ENCODE measurements at regions not wholly inside any gene's neighbourhood (a gene's known extent, or its start where the extent isn't known, plus 50 kb on each side); places are given as distances from the start of the nearest gene placed in this dataset.

DNA sequence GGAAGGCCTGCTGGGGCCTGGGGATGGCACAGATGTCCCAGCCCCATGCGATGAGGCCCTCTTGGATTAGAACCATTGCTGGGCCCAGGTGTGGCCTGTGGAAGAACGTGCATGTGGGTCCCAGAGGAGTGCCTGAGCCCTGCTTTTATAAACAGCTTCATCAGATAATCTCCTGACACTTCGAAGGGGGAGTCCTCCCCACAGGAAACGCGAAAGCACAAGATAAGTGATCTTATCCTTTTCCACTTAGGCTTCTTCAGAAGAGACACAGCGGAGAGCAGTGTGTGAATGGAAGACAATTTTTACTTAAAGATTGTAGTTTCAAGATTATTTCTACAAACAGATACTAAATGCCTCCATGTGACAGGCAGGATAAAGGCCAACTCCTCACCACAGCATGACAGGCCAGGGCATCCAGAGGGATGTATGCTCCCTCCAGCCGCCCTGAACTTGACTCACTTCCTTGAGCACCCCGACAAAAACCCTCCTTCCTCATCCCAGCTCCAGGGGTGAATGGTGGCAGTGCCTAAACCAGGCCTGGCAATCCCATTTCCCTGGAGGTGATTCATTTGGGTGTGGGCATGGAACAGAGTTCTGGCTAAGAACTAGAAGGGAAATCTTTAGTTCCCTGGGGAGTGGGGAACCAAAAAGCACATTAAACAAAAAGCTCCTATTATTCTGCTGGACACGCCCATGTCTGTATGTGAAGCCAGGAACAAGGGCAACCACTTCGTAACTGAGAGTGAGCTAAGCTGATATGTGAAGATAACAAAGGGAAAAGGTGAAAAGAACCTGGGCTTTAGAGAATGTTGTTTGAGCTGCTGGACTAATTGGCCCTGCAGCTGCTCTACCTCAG, 56.2 kb upstream of the TMEM163 start:
- ATAC-seq = no peak
- TF ChIP-seq, protein P1, sequence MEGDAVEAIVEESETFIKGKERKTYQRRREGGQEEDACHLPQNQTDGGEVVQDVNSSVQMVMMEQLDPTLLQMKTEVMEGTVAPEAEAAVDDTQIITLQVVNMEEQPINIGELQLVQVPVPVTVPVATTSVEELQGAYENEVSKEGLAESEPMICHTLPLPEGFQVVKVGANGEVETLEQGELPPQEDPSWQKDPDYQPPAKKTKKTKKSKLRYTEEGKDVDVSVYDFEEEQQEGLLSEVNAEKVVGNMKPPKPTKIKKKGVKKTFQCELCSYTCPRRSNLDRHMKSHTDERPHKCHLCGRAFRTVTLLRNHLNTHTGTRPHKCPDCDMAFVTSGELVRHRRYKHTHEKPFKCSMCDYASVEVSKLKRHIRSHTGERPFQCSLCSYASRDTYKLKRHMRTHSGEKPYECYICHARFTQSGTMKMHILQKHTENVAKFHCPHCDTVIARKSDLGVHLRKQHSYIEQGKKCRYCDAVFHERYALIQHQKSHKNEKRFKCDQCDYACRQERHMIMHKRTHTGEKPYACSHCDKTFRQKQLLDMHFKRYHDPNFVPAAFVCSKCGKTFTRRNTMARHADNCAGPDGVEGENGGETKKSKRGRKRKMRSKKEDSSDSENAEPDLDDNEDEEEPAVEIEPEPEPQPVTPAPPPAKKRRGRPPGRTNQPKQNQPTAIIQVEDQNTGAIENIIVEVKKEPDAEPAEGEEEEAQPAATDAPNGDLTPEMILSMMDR (IDR thresholded peaks at IDR 0.05) = no peak

GRCh38 chr2:134776836-134777235, 58.0 kb upstream of the TMEM163 start:
- Histone ChIP-seq H3K4me1 (ENCODE audit: low read depth) (no peaks in the 10 kb centered on the region), H3K36me3 (ENCODE audit: low read depth) (no peaks in the 10 kb centered on the region), H3K4me3 (no peak overlapping the region), H3K9me3 (no peaks in the 10 kb centered on the region)
- intact Hi-C loops (cut with DNase I, micrococcal nuclease) = no loop called here
- DNase-seq (no peak), ATAC-seq (no peak)
- TF ChIP-seq, protein P1 (IDR thresholded peaks at IDR 0.05) = no peak

More for the DNA sequence above, 56.2 kb upstream of the TMEM163 start:
- H3K4me1 ChIP-seq (ENCODE audit: low read depth) = no peaks in the 10 kb centered on the region
- no peaks in the 10 kb centered on the region for H3K36me3 ChIP-seq (ENCODE audit: low read depth)
- no peak overlapping the region for H3K4me3 ChIP-seq
- DNase-seq = no peak
- intact Hi-C loops (cut with DNase I, micrococcal nuclease) = no loop called here
- no peaks in the 10 kb centered on the region for H3K9me3 ChIP-seq

DNA sequence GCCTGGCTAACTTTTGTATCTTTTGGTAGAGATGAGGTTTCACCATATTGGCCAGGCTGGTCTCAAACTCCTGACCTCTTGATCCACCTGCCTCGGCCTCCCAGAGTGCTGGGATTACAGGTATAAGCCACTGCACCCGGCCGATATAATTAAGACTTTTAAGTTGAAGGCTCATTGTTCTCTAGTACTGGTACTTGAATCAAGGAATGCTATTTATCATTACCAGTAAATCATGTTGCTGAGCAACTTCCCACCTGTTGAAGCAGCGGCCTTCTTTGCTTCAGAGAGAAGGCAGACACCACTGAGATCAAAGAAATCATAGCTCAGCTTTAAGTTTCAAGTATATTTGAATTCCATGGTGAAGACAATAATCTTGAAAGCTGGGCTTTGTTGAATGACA, 58.8 kb upstream of the TMEM163 start:
- Histone ChIP-seq H3K36me3 (ENCODE audit: low read depth) (no peaks in the 10 kb centered on the region), H3K4me1 (ENCODE audit: low read depth) (no peaks in the 10 kb centered on the region), H3K4me3 (no peak overlapping the region), H3K9me3 (no peaks in the 10 kb centered on the region)
- TF ChIP-seq, protein P1 (IDR thresholded peaks at IDR 0.05) = no peak
- ATAC-seq (no peak), DNase-seq (no peak)
- intact Hi-C loops (cut with DNase I, micrococcal nuclease) = no loop called here

- intact Hi-C loops (cut with DNase I, micrococcal nuclease) = no loop called here
- ATAC-seq (peak; percentile 31), DNase-seq (no peak)
- no peaks in the 10 kb centered on the region for H3K4me1 ChIP-seq (ENCODE audit: low read depth)
- H3K4me3 ChIP-seq = no peak overlapping the region
- H3K9me3 ChIP-seq = no peaks in the 10 kb centered on the region
- H3K36me3 ChIP-seq (ENCODE audit: low read depth) = no peaks in the 10 kb centered on the region
- TF ChIP-seq, protein P1 (IDR thresholded peaks at IDR 0.05) = no peak
These were observed 59.6 kb upstream of the TMEM163 start for GRCh38 chr2:134778372-134778771.

GRCh38 chr2:134780972-134781371, 57.4 kb upstream of the ACMSD start:
- intact Hi-C loops (cut with DNase I, micrococcal nuclease) = no loop called here
- no peak for ATAC-seq

More at GRCh38 chr2:134780972-134781371, 57.4 kb upstream of the ACMSD start:
- H3K4me3 ChIP-seq = no peak overlapping the region
- TF ChIP-seq, protein P1 (IDR thresholded peaks at IDR 0.05) = no peak
- no peaks in the 10 kb centered on the region for H3K9me3 ChIP-seq
- no peak for DNase-seq
- H3K4me1 ChIP-seq (ENCODE audit: low read depth) = no peaks in the 10 kb centered on the region
- H3K36me3 ChIP-seq (ENCODE audit: low read depth) = no peaks in the 10 kb centered on the region

Measured in mucosa of descending colon (tissue), 3 donors.